NB4 (cell line): ENCODE measurements at regions not wholly inside any gene's neighbourhood (a gene's known extent, or its start where the extent isn't known, plus 50 kb on each side); places are given as distances from the start of the nearest gene placed in this dataset.

Experiments used
- CTCF ChIP-seq: IDR thresholded peaks from one replicate; pipeline ENCODE4 v1.5.1; 2012; ENCODE audit warnings: low read depth, low read length
- MAX ChIP-seq: IDR thresholded peaks from 2 replicates; pipeline ENCODE4 v1.6.1; 2011; ENCODE audit warnings: low read depth, low read length
- POLR2A ChIP-seq: IDR thresholded peaks from 2 replicates; pipeline ENCODE4 v1.6.1; 2011; ENCODE audit warnings: mild to moderate bottlenecking; ENCODE audit not compliant: insufficient read length; ENCODE audit errors: extremely low read depth

- TF ChIP-seq CTCF (no peak), POLR2A (no peak), MAX (no peak)
Measured at GRCh38 chr10:44591911-44592310, 207.0 kb upstream of the CXCL12 start.
